Fibroblast of the aortic adventitia (primary cell): ENCODE measurements at regions not wholly inside any gene's neighbourhood (a gene's known extent, or its start where the extent isn't known, plus 50 kb on each side); places are given as distances from the start of the nearest gene placed in this dataset.

Experiments used
- DNase-seq: peaks from one replicate; pipeline ENCODE4 v3.0.0-alpha.2; 2010; ENCODE audit warnings: low read depth
- H3K4me3 ChIP-seq: 2 replicates; pipeline ENCODE4 v1.5.1; 2011; ENCODE audit warnings: low read depth, mild to moderate bottlenecking, control low read depth, low read length, moderate library complexity
- CTCF ChIP-seq: IDR thresholded peaks from 2 replicates; pipeline ENCODE4 v1.5.1; 2011; ENCODE audit warnings: mild to moderate bottlenecking, low read length, control low read depth, inconsistent platforms; ENCODE audit not compliant: insufficient read depth

DNA sequence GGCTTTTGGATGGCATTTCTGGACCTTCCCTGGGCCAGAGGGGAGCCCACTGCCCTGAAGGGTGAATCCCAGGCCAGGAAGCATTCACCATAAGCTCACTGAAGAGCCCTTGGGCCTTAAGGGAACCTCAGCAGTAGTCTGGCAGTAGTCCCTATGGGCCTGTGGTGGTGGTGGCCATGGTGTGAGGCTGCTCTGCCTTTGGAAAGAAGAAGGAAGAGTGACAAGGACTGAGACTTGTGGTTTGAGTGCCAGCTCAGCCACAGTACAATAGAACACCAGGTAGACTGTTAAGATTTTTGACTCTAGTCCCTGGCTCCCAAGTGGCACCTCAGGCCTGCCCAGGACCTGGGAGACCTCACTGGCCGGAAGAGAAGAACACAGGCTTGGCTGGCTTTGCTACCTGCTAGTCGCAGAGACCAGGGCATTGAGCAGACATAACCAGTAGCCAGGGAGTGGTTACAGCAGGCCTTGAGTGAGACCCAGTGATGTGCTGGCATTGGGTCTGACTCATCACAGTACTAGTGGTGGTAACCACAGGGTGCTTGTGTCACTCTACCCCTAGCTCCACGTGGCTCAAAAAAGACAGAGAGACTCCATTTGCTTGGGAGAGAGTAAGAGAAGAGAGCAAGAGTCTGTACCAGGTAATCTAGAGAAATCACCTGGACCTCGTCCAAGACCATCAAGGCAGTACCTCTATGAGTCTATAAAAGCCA is 259.8 kb upstream of the BLID start:
- H3K4me3 ChIP-seq, result no peak overlapping the region
- TF ChIP-seq CTCF, result no peak
- peak; percentile 34 for DNase-seq

DNA sequence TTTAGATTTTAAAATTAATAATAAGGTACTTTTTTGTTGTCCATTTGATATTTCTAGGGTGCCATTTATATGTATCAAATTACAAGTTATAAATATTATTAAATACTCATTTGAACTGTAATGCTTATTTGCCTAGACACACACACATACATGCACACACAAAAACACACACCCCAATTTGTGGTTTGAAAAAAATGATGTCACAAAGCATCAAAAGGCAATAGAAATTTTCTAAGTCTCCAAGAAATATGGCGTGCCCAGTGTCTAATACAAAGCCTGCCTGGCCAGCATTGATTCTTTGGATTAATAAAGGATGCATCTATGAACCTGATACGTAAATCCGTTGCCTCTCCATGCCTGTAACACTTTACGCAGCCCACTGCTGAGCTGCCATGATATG is 252.8 kb upstream of the BLID start:
- TF ChIP-seq CTCF, result no peak
- no peak overlapping the region for H3K4me3 ChIP-seq
- DNase-seq, result no peak

DNA sequence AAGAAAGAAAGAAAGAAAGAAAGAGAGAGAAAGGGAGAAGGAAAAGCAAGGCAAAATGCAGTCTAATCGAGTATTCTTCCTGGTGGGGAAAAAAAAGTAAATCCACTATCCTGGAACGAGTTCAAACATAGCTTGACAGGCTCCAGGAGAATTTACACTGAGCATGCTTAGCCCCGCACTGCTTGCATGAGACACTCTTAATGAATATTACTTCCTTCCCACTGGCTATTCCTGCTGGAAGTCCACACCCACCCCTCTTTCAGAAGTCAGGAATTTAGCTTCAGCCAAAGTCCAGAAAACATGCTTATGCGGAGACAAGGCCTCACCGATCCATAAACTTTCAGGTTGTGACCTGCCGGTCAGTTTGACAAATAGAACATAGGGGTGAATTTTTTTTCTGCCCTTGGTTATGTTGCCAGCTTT is 251.8 kb upstream of the BLID start:
- DNase-seq, result peak; percentile 96
- no peak for TF ChIP-seq CTCF
- peak overlapping the region; percentile 77 for H3K4me3 ChIP-seq

DNA sequence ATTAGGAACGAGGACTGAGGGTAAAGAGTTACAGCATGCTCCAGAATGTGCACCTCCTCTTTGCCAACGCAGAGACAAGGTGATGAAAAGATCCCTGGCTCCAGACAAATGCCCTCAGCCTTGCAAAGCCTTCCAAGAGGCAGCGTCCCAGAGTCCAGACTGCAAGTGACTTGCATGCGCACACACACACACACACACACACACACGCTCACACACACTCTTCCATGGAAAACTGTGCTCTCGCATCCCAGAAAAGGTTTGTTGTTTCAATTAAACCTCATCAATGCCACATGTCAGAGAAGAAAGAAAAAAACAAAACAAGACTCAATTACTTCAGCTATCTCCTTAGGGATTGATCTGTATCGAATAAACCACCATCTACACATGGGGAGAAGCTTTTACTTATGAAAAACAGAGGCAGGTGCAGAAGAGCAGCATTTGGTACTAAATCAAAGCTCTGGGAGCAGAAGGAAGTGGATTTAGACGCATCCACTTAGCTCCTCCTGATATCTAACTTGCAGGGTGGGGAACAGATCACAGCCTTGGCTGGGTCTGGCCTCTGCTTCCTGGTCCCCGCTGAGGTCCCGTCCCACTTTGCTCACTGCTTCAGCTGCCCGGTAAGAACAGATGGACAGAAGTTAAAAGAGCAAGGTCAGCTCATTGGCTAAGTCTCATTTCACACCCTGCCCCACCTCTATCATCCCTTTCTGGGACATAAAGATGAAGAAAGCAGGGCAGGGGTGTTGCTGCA is 249.8 kb upstream of the BLID start:
- no peak for TF ChIP-seq CTCF
- peak; percentile 63 for DNase-seq
- peak overlapping the region; percentile 77 for H3K4me3 ChIP-seq

DNA sequence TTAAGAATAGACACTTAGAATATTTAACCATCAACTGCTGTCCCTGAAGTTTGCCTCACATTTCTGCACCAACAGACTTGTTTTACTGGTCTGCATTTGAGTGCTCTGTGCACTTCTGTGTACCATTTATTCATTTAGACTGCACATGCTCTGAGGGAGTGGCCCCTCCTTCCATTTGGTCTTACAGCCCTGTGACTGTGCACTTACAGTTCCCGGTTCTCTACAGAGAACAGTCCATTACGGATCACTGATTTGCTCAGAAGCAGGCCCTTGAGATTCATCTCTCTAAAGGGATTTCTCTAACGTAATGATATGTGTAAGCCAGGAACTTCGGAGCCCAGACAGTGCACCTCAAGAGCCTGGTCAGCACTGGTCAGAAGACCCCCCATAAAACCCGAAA is 247.3 kb upstream of the BLID start:
- DNase-seq, result peak; percentile 61
- H3K4me3 ChIP-seq, result peak overlapping the region; percentile 2
- TF ChIP-seq CTCF, result no peak

DNA sequence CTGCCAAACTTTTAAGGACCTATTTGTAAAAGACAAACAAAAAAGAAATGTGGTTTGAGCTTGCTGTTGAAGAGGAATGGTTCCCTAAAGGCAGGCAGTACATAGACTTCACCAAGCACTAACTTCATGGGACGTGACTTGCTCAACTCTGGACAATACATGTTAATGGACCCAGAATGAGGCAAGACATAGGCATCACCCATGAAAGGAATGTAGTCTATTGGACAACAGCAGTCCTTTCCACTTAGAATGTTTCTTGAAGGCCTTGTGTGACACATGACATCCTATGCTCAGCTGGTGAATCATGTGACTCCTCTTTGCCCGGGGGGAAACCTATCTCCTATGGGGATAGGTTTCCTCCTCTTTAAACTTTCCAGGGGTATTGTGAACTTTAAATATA is 246.4 kb upstream of the BLID start:
- DNase-seq, result peak; percentile 31
- no peak overlapping the region for H3K4me3 ChIP-seq
- TF ChIP-seq CTCF, result no peak
